Memory B cell (primary cell): ENCODE measurements at regions not wholly inside any gene's neighbourhood (a gene's known extent, or its start where the extent isn't known, plus 50 kb on each side); places are given as distances from the start of the nearest gene placed in this dataset.
"Not testable (repeated sequence)": the region's sequence is repeated elsewhere in the genome, so short reads cannot be mapped to it uniquely, and the experiment has no call there.

Source experiments
- ATAC-seq: fragments of 150-1000 bp; cut with Tn5 transposase; 2 replicates; pipeline ENCODE4 v1.10.0; 2021; ENCODE audit warnings: low read depth, mild to moderate bottlenecking, moderate library complexity
- DNase-seq, 2 donors: peaks; one replicate each; pipeline ENCODE4 v3.0.0; 2022; ENCODE audit warnings: low spot score in 2 of 2
- H3K27ac Mint-ChIP-seq: one replicate; pipeline ENCODE4 v1.8.0; 2022; ENCODE audit warnings: mild to moderate bottlenecking, moderate library complexity, mixed read lengths
- H3K27me3 Mint-ChIP-seq: one replicate; pipeline ENCODE4 v1.8.0; 2022; ENCODE audit warnings: mixed read lengths
- H3K36me3 Mint-ChIP-seq: one replicate; pipeline ENCODE4 v1.8.0; 2022; ENCODE audit warnings: mild to moderate bottlenecking, mixed read lengths
- H3K4me1 Mint-ChIP-seq: one replicate; pipeline ENCODE4 v1.8.0; 2022; ENCODE audit warnings: mixed read lengths
- H3K4me3 Mint-ChIP-seq: one replicate; pipeline ENCODE4 v1.8.0; 2022; ENCODE audit warnings: mild to moderate bottlenecking, moderate library complexity, mixed read lengths
- H3K9me3 Mint-ChIP-seq: one replicate; pipeline ENCODE4 v1.8.0; 2022; ENCODE audit warnings: mixed read lengths

DNA sequence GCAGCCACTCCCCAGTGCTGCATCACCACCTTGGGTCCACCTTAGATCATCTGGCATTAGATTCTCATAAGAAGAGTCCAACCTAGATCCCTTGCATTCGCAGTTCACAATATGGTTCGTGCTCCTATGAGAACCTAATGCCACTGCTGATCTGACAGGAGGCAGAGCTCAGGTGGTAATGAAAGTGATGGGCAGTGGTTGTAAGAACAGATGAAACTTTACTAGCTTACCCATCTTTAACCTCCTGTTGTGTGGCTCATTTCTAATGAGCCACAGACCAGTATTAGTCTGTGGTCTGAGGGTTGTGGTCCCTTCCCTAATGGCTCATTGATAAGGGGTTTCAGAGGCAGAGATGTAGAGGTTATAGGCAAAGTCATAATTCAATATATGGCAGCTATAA, 615.9 kb upstream of the MIS18BP1 start:
- DNase-seq (no peak), ATAC-seq (no peak)
- Mint-ChIP-seq H3K27me3 (no peaks in the 10 kb centered on the region), H3K4me1 (no peaks in the 10 kb centered on the region), H3K4me3 (no peak overlapping the region), H3K36me3 (no peaks in the 10 kb centered on the region), H3K27ac (no peak overlapping the region), H3K9me3 (peaks cover 11% of the 10 kb centered on the region)

DNA sequence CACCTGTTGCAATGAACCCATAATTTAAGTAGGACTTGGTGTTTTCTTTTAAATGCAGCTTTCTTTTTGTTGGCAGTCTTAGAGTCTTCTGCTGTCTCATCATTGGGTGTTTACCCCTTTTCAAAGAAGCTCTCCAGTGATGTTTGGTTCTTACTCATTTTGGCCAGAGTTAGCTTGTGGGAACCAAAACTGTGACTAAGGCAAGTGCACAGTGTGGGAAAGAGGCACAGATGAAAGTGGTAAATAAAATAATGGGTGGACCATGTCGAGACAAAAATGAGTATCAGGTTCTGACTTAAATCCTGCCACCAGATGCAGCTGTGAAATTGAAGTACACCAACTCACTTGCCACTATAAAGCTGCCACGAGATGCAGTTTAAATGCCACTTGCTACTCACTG, 615.4 kb upstream of the MIS18BP1 start:
- H3K4me1 Mint-ChIP-seq = no peaks in the 10 kb centered on the region
- no peak overlapping the region for H3K4me3 Mint-ChIP-seq
- no peaks in the 10 kb centered on the region for H3K27me3 Mint-ChIP-seq
- H3K9me3 Mint-ChIP-seq = peaks cover 11% of the 10 kb centered on the region
- H3K36me3 Mint-ChIP-seq = no peaks in the 10 kb centered on the region
- DNase-seq = no peak
- no peak for ATAC-seq
- H3K27ac Mint-ChIP-seq = no peak overlapping the region

DNA sequence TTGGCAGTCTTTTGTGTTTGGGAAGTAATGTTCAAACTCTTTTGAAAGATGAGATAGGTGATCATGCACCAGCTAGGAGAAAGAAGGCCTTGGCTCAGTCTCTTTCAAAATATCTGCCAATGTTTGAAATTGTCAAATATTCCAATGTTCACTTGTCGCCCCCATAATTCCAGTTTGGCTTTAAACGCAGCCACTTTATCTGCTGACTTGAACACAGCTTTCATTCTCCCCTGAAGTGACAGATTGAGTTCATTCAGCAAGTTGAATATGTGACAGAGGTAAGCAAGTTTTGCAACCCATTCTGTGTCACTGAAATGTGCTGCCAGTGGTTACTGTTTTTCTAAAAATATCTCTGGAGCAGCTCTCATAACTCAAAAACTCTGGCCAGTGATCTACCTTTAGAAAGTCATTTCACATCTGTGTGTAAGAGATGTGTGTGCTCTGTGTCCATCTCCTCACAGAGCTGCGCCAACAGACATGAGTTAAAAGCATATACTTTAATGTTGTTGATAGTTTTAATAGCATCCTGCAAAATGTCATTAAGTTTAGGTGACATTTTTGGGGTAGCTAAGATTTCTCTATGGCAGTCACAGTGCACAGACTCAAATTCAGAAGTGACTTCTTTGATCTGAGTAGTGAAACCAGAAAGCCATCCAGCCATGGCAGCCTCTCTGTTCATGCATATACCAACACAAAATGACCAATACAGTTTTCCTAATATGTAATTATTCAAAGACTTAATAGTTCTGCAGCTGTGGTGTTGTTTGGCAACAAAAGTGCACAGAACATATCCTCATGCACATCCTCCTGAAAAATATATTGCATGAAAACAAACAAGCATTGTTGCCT, 614.3 kb upstream of the MIS18BP1 start:
- DNase-seq = no peak
- Mint-ChIP-seq H3K27ac (no peak overlapping the region), H3K27me3 (no peaks in the 10 kb centered on the region), H3K9me3 (peaks cover 11% of the 10 kb centered on the region), H3K4me1 (no peaks in the 10 kb centered on the region), H3K36me3 (no peaks in the 10 kb centered on the region), H3K4me3 (no peak overlapping the region)
- no peak for ATAC-seq

DNA sequence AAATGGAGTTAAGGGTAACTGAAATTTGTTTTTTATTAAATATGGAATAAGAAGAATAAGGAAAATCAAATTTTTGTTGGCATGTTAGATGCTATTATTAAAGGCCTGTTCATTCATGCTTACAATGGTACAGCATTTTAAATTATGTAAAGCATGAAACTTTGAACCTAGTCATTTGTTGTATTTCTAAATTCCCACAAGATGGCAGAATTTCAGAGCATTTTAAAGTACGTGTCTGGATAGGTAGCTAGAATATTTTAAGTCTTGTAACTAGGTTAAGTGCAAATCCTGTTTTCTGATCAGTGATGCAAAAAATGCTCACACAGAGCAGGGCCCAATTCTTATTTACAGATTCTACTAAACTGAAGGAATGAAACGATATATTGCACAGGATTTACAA, 585.6 kb upstream of the MIS18BP1 start:
- Mint-ChIP-seq H3K36me3 (no peaks in the 10 kb centered on the region), H3K4me1 (no peaks in the 10 kb centered on the region), H3K27me3 (no peaks in the 10 kb centered on the region), H3K9me3 (peaks cover 10% of the 10 kb centered on the region), H3K27ac (no peak overlapping the region), H3K4me3 (no peak overlapping the region)
- no peak for ATAC-seq
- DNase-seq = no peak

DNA sequence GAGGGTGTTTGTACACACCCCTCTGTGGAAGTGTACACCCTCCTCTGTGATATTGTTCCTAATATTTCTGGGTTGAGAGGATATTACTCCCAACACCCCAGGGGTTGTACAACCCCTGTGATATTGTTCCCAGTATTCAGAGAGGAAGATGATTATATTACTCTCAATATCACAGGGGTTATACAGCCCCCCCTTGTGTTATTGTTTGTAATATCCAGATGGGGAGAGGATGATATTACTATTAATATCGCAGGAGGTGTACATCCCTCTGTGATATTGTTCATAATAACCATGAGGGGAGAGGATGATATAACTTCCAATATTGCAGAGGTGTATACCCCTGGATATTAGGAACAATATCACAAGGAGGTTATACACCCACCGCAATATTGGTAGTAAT, 566.1 kb upstream of the MIS18BP1 start:
- no peaks in the 10 kb centered on the region for H3K27me3 Mint-ChIP-seq

DNA sequence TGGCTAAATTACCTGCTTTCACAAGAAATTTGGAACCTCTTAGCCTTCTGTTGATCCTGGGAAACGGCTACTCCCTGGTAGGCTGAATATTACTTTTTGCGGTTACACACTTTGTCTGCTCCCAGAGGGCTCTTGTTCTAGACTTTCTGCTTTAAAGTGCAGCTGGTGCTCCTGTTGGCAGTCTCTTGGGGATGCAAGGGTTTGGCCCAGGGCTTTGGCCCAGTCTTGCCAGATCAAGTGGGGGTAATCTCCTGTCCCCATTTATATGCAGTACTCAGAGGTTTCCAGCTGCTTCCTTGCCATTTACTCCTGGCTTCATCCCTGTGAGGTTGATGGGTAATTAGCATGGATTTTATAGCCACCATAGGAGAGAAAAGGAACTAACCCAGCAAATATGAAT, 558.2 kb upstream of the MIS18BP1 start:
- Mint-ChIP-seq H3K4me1 (no peaks in the 10 kb centered on the region), H3K4me3 (no peak overlapping the region), H3K27ac (no peak overlapping the region), H3K36me3 (no peaks in the 10 kb centered on the region), H3K9me3 (no peaks in the 10 kb centered on the region), H3K27me3 (no peaks in the 10 kb centered on the region)
- DNase-seq (no peak), ATAC-seq (no peak)

More for the DNA sequence above, 566.1 kb upstream of the MIS18BP1 start:
- Mint-ChIP-seq H3K27ac (no peak overlapping the region), H3K9me3 (peaks cover 2% of the 10 kb centered on the region), H3K4me3 (no peak overlapping the region), H3K4me1 (no peaks in the 10 kb centered on the region), H3K36me3 (no peaks in the 10 kb centered on the region)
- ATAC-seq (no peak), DNase-seq (no peak)

DNA sequence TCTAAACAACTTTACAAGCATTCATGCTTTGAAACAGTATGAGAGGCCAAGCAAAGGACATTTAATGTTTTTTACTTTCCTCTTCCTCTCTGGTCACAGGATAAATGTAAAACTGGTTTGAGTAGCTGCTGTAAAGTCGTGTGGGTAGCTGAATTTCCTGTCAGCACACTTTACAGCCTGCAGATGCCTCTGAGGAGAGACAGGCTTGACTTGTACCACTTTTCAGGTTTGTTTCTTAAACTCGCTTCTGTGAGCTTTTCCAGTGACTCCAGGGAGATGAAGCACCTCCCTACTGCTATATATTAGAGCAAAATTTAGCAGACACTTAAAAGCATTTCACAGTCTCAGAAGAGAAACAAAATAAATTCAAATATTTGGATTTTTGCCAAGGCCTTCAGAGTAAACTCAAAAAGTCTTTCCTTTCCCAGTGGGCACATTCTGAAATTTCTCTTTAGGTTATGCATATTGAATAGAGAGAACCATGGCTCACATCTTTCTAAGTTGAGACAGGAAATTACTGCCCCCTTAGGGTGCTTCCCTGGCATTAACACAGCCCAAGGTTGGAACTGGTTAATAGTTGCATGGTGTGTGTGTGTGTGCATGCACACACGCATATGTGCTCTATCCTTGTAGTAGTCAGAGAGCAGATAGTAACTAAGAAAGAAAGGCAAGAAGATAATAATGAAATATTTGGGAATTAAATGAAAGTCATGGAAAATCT, 557.3 kb upstream of the MIS18BP1 start:
- ATAC-seq (no peak), DNase-seq (no peak)
- Mint-ChIP-seq H3K27ac (no peak overlapping the region), H3K9me3 (no peaks in the 10 kb centered on the region), H3K4me3 (no peak overlapping the region), H3K27me3 (no peaks in the 10 kb centered on the region), H3K4me1 (no peaks in the 10 kb centered on the region), H3K36me3 (no peaks in the 10 kb centered on the region)

DNA sequence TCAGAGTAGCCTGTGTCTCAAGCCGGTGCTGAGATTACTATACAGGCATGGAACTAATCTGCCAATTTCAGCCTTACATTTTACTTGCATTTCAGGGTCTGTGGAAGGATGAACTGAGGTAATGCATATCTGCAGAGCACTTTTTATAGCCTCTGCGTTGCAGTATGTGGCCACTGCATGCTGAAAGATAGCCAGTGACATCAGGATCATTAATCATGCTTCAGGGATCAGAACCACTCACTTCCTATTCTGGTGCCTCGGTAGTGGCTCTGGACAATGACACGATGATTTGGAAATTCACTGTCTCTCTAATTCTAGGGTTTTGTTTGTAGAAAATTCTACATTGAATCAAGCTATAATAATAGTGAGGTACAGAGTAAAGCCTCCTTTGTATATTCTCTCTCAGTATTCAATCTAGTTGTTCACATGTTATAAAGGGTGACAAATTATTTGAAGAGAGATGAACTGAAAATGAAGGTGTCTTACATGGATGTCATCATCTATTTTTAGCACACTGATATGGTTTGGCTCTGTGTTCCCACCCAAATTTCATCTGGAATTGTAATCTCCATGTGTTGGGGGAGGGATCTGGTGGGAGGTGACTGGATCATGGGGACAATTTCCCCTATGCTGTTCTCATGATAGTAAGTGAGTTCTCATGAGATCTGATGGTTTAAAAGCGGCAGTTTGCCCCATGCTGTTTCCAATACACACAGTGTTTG, 554.3 kb upstream of the MIS18BP1 start:
- H3K4me3 Mint-ChIP-seq = no peak overlapping the region
- no peak for ATAC-seq
- H3K27ac Mint-ChIP-seq = no peak overlapping the region
- no peaks in the 10 kb centered on the region for H3K4me1 Mint-ChIP-seq
- no peak for DNase-seq
- H3K36me3 Mint-ChIP-seq = no peaks in the 10 kb centered on the region
- no peaks in the 10 kb centered on the region for H3K27me3 Mint-ChIP-seq
- no peaks in the 10 kb centered on the region for H3K9me3 Mint-ChIP-seq

DNA sequence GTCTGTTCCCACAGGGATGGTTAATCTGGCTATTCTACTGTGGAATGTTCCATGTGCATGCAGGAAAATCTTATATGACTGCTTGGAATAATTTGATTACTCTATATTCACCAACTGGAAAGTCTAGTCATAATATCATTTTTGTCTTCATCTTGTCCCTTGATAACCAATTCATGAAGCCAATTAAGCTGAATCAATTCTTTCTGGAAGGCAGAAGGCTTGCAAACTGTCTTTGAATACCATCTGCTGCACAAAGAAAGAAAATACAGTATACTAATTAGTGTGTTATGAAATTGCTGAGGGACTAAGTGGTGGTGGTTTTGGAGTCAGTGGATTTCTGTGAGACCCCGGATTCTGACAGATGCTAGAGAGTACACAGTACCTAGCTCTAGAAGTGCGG, 546.5 kb upstream of the MIS18BP1 start:
- H3K27me3 Mint-ChIP-seq = no peaks in the 10 kb centered on the region
- DNase-seq = no peak
- H3K27ac Mint-ChIP-seq = no peak overlapping the region
- H3K36me3 Mint-ChIP-seq = no peaks in the 10 kb centered on the region
- no peaks in the 10 kb centered on the region for H3K4me1 Mint-ChIP-seq
- H3K9me3 Mint-ChIP-seq = peaks cover 4% of the 10 kb centered on the region
- ATAC-seq = no peak
- no peak overlapping the region for H3K4me3 Mint-ChIP-seq

DNA sequence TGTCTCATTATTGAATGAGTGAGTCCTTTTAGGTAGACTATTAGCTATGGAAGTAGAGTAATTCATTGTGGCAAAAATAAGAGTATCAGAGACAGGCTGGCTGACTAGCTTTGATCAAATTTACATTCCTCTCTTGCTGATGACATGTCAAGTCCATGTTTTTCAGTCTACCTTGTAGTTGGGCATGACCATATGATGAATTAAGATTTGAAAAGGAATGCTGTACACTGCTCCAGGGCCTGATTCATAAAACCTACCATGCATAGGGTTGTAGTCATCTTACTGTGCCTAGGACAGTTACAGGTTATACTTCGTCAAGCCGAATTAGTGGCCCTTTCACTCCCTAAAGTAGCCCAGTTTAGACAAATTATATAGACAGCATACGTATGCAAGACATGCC, 545.7 kb upstream of the MIS18BP1 start:
- peaks cover 4% of the 10 kb centered on the region for H3K9me3 Mint-ChIP-seq
- H3K36me3 Mint-ChIP-seq = no peaks in the 10 kb centered on the region
- no peaks in the 10 kb centered on the region for H3K27me3 Mint-ChIP-seq
- no peak overlapping the region for H3K4me3 Mint-ChIP-seq
- H3K27ac Mint-ChIP-seq = no peak overlapping the region
- ATAC-seq (no peak), DNase-seq (no peak)
- H3K4me1 Mint-ChIP-seq = no peaks in the 10 kb centered on the region

DNA sequence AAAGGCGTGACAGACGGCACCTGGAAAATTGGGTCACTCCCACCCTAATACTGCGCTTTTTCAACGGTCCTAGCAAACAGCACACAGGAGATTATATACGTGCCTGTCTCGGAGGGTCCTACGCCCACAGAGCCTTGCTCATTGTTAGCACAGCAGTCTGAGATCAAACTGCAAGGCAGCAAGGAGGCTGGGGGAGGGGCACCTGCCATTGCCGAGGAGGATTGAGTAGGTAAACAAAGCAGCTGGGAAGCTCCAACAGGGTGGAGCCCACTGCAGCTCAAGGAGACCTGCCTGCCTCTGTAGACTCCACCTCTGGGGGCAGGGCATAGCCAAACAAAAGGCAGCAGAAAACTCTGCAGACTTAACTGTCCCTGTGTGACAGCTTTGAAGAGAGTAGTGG, 543.0 kb upstream of the MIS18BP1 start:
- ATAC-seq, H3K27me3 Mint-ChIP-seq, H3K4me3 Mint-ChIP-seq: not testable (repeated sequence)

DNA sequence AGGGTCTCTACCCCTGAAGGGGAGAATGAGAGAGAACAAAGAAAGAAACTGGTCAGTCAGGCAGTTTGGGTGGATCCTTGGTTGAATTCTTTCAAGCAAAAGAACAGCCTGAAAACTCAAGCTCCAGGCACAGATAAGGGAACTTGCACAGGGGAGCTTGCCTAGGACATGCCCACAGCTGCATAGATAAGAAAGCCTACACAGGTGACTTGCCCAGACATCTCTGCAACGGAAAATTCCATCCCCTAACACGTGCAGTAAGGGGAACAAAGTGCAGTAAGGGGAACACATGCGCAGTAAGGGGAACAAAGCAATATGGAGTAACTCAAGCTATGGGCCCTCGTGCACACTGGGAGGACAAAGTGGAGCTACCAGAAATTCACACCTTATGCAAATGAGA, 540.1 kb upstream of the MIS18BP1 start:
- no peaks in the 10 kb centered on the region for H3K4me1 Mint-ChIP-seq
- ATAC-seq = no peak
- no peak overlapping the region for H3K4me3 Mint-ChIP-seq
- no peaks in the 10 kb centered on the region for H3K27me3 Mint-ChIP-seq
- DNase-seq = no peak
- H3K9me3 Mint-ChIP-seq = peaks cover 3% of the 10 kb centered on the region
- no peak overlapping the region for H3K27ac Mint-ChIP-seq
- no peaks in the 10 kb centered on the region for H3K36me3 Mint-ChIP-seq

More for the DNA sequence above, 543.0 kb upstream of the MIS18BP1 start:
- not testable (repeated sequence) for H3K4me1 Mint-ChIP-seq, DNase-seq, H3K27ac Mint-ChIP-seq, H3K9me3 Mint-ChIP-seq, H3K36me3 Mint-ChIP-seq

DNA sequence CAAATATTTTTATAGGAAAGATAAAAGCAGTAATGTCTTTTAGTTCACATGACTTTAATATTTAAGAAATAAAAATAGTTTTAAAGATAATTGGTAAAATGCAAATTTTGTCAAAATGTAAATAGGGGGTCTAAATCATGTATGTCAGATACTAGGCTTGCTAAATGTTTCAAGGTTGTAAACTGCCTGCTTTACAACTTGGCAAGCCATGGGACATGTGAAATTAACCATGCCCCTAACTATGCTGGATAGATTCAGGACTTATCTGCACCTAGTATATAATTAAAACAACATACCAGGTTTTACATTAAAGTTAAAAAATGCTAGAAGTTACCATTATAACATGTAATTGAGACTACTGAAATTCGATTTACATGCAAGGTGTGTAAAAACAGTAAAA, 537.3 kb upstream of the MIS18BP1 start:
- H3K36me3 Mint-ChIP-seq = no peaks in the 10 kb centered on the region
- DNase-seq (no peak), ATAC-seq (no peak)
- H3K27ac Mint-ChIP-seq = no peak overlapping the region
- H3K4me1 Mint-ChIP-seq = no peaks in the 10 kb centered on the region
- H3K9me3 Mint-ChIP-seq = peaks cover 2% of the 10 kb centered on the region
- no peak overlapping the region for H3K4me3 Mint-ChIP-seq
- no peaks in the 10 kb centered on the region for H3K27me3 Mint-ChIP-seq

DNA sequence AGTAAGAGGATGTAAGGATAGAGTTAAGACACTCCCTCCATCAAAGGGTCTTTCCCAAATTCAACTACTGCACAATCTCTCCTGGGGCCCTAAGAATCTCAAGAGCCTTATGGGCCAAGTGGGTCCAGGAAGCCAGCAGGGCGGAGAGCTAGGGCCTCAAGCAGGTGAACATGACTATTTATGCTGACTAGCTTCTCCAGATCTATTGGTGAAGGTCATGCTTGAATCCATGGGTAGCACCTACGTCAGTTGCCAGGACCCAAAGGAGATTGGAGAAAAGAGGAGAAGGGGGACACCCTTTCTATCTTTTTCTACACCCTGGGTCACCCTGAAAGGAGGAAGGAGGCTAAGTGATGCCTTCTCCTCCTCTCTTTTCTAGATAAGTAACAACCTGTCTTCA, 534.2 kb upstream of the MIS18BP1 start:
- H3K9me3 Mint-ChIP-seq = peaks cover 7% of the 10 kb centered on the region
- no peaks in the 10 kb centered on the region for H3K36me3 Mint-ChIP-seq
- no peaks in the 10 kb centered on the region for H3K4me1 Mint-ChIP-seq
- H3K27me3 Mint-ChIP-seq = no peaks in the 10 kb centered on the region
- DNase-seq = no peak
- H3K4me3 Mint-ChIP-seq = no peak overlapping the region
- no peak overlapping the region for H3K27ac Mint-ChIP-seq
- ATAC-seq = no peak
